ENCODE measurements at regions not wholly inside any gene's neighbourhood (a gene's known extent, or its start where the extent isn't known, plus 50 kb on each side); places are given as distances from the start of the nearest gene placed in this dataset.

DNA sequence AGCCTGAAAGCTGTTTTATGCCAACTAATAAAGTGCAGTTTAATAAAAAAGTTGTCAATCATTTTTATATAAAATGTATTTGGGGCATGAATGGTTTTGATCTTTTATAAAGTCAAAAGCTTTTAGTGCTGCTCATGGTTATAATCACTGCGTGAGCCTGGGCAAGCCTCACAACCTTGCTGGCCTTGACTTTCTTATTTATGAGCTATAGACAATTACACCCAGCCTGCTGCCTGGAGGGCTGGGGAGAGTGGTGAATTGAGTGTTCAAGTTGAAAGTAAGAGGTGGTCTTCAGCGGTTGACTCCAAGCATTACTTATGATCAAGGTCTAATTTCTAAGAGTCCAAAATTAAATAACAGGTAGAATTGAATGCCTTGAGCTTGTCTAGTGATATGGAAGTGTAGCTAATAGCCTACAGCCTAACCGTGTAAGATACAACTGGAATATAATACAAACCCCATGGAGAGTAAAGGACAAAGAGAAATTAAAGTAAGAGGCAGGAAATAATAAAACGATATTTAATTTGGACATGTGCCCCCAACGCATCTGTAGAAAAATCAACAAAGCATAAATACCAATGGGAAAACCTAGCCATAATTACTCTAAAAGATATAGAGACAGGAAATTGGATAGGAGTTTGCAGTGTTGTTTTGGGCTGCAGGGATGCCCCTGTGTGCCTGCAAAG lies 106.0 kb upstream of the CYP1B1 start:
- no peak overlapping the region for H3K4me2 ChIP-seq
- H3K79me2 ChIP-seq, result no peaks in the 10 kb centered on the region
- peaks cover 9% of the 10 kb centered on the region for H3K4me1 ChIP-seq (ENCODE audit: insufficient read depth)
- H3K36me3 ChIP-seq (replicated peaks; ENCODE audit: insufficient read depth, low read depth), result no peaks in the 10 kb centered on the region
- no peaks in the 10 kb centered on the region for H3K9me2 ChIP-seq (replicated peaks; ENCODE audit: insufficient read depth)
- H2AFZ ChIP-seq, result no peak overlapping the region
- TF ChIP-seq EZH2phosphoT487 (IDR thresholded peaks at IDR 0.05; ENCODE audit: low read depth, severe bottlenecking, unreplicated experiment), result no peak
- TF ChIP-seq EZH2 (IDR thresholded peaks at IDR 0.05; ENCODE audit: borderline replicate concordance), result no peak
- TF ChIP-seq, protein P1, sequence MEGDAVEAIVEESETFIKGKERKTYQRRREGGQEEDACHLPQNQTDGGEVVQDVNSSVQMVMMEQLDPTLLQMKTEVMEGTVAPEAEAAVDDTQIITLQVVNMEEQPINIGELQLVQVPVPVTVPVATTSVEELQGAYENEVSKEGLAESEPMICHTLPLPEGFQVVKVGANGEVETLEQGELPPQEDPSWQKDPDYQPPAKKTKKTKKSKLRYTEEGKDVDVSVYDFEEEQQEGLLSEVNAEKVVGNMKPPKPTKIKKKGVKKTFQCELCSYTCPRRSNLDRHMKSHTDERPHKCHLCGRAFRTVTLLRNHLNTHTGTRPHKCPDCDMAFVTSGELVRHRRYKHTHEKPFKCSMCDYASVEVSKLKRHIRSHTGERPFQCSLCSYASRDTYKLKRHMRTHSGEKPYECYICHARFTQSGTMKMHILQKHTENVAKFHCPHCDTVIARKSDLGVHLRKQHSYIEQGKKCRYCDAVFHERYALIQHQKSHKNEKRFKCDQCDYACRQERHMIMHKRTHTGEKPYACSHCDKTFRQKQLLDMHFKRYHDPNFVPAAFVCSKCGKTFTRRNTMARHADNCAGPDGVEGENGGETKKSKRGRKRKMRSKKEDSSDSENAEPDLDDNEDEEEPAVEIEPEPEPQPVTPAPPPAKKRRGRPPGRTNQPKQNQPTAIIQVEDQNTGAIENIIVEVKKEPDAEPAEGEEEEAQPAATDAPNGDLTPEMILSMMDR (IDR thresholded peaks at IDR 0.05; ENCODE audit: poor library complexity), result no peak
- WGBS (ENCODE audit: low lambda C conversion rate, missing lambda C conversion rate), result 90% methylated on average over 5 of the region's 5 CpGs
- H3K4me3 ChIP-seq, result no peak overlapping the region
- no peak overlapping the region for H3K27ac ChIP-seq
- no peaks in the 10 kb centered on the region for H4K20me1 ChIP-seq (ENCODE audit: insufficient read depth, poor library complexity, severe bottlenecking)
- no peaks in the 10 kb centered on the region for H3K27me3 ChIP-seq
- no peak for DNase-seq (ENCODE audit: low spot score)
- no peaks in the 10 kb centered on the region for H3K9me3 ChIP-seq (ENCODE audit: low read depth)

DNA sequence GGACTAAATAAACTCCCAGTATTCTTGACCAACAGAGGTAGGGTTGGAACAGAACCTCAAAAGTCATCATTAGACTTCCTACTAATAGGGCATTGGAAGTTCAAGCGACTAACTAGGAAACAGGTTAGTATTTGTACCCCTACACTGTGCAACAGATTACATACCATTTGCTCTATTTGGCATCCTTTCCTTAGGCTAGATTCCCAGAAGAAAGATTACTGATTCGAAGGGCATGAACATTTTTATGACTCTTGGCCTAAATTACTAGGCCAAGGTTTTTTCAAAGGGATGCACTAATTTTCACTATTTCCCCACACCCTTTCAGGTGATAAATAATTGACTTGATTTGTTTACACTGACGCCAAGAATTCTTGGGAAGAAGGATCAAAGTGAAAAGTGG lies 104.8 kb upstream of the CYP1B1 start:
- H3K36me3 ChIP-seq (replicated peaks; ENCODE audit: insufficient read depth, low read depth), result no peaks in the 10 kb centered on the region
- H4K20me1 ChIP-seq (ENCODE audit: insufficient read depth, poor library complexity, severe bottlenecking), result no peaks in the 10 kb centered on the region
- H3K4me1 ChIP-seq (ENCODE audit: insufficient read depth), result peaks cover 9% of the 10 kb centered on the region
- no peak overlapping the region for H3K4me3 ChIP-seq
- no peak overlapping the region for H3K27ac ChIP-seq
- 84% methylated on average over 3 of the region's 3 CpGs for WGBS (ENCODE audit: low lambda C conversion rate, missing lambda C conversion rate)
- no peak overlapping the region for H3K4me2 ChIP-seq
- no peaks in the 10 kb centered on the region for H3K79me2 ChIP-seq
- H2AFZ ChIP-seq, result no peak overlapping the region
- no peaks in the 10 kb centered on the region for H3K9me3 ChIP-seq (ENCODE audit: low read depth)
- DNase-seq (ENCODE audit: low spot score), result no peak
- no peaks in the 10 kb centered on the region for H3K9me2 ChIP-seq (replicated peaks; ENCODE audit: insufficient read depth)
- H3K27me3 ChIP-seq, result no peaks in the 10 kb centered on the region
- TF ChIP-seq, protein P1 (IDR thresholded peaks at IDR 0.05; ENCODE audit: poor library complexity), result no peak
- no peak for TF ChIP-seq EZH2 (IDR thresholded peaks at IDR 0.05; ENCODE audit: borderline replicate concordance)

DNA sequence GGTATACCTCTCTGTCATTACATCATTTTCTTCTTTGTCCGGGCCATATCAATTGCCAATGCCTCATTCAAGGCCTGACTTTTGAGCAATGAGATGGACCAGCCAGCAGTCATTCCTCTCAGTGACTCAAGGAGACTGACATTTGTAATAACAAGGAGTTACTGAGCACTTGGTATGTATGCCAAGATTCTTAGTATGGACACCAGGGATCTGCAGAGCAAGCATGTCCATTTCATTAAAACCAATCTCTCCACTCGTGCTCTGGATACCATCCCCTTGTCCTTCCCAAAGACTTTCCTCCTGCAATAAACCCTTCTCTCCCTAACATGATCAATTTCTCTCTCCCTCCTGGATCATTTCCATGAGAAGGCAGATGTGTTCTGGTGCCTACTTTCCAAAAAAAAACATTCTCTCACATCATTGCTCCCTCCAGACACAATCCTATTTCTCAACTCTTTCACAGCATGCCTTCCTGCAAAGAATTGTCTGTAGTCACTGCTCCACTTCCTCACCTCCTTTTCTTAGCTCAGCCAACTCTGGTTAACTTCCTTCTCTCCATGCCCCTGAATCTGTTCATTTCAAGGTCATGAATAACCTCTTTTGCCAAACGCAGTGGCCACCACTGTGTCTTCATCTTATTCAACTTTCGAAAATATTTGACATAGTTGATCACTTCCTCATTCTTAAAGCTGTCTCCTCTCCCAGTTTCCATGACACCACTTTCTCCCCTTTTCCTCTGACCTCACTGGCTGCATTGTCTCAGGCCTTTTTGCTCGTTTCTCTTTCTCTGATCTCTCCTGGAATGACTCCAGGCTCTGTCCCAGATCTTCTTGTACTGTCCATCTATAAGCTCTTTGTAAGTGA lies 102.8 kb upstream of the CYP1B1 start:
- peak; percentile 34 for DNase-seq (ENCODE audit: low spot score)
- Histone ChIP-seq H4K20me1 (ENCODE audit: insufficient read depth, poor library complexity, severe bottlenecking) (no peaks in the 10 kb centered on the region), H3K9me2 (replicated peaks; ENCODE audit: insufficient read depth) (no peaks in the 10 kb centered on the region), H3K27me3 (no peaks in the 10 kb centered on the region), H3K79me2 (no peaks in the 10 kb centered on the region), H3K4me2 (no peak overlapping the region), H3K36me3 (replicated peaks; ENCODE audit: insufficient read depth, low read depth) (no peaks in the 10 kb centered on the region), H3K4me3 (no peak overlapping the region), H2AFZ (no peak overlapping the region), H3K9me3 (ENCODE audit: low read depth) (no peaks in the 10 kb centered on the region), H3K4me1 (ENCODE audit: insufficient read depth) (peaks cover 9% of the 10 kb centered on the region), H3K27ac (peak overlapping the region; percentile 78)
- 74% methylated on average over 5 of the region's 5 CpGs for WGBS (ENCODE audit: low lambda C conversion rate, missing lambda C conversion rate)
- TF ChIP-seq, protein P1 (IDR thresholded peaks at IDR 0.05; ENCODE audit: poor library complexity), result no peak
- TF ChIP-seq EZH2 (IDR thresholded peaks at IDR 0.05; ENCODE audit: borderline replicate concordance) (no peak), EZH2phosphoT487 (IDR thresholded peaks at IDR 0.05; ENCODE audit: low read depth, severe bottlenecking, unreplicated experiment) (no peak)
